H9 (cell line): ENCODE measurements at regions not wholly inside any gene's neighbourhood (a gene's known extent, or its start where the extent isn't known, plus 50 kb on each side); places are given as distances from the start of the nearest gene placed in this dataset.

Experiments
- DNase-seq: peaks from one replicate; pipeline ENCODE4 v3.0.0-alpha.2; 2017
- H2AFZ ChIP-seq: one replicate; pipeline ENCODE4 v1.6.1; 2013; ENCODE audit warnings: mild to moderate bottlenecking, low read length, control low read depth, moderate library complexity
- H2AK5ac ChIP-seq: 2 replicates; pipeline ENCODE4 v1.6.1; 2013; ENCODE audit warnings: low read length, control low read depth, mixed read lengths; ENCODE audit not compliant: insufficient read length
- H2BK120ac ChIP-seq: one replicate; pipeline ENCODE4 v1.6.1; 2013; ENCODE audit warnings: low read depth, mild to moderate bottlenecking, low read length, control low read depth, inconsistent platforms; ENCODE audit not compliant: poor library complexity, severe bottlenecking
- H2BK12ac ChIP-seq: 2 replicates; pipeline ENCODE4 v1.6.1; 2013; ENCODE audit warnings: low read length, control low read depth, mixed read lengths, low read depth; ENCODE audit not compliant: insufficient read length
- H2BK15ac ChIP-seq: 2 replicates; pipeline ENCODE4 v1.6.1; 2013; ENCODE audit warnings: low read depth, low read length, control low read depth
- H2BK20ac ChIP-seq: one replicate; pipeline ENCODE4 v1.6.1; 2013; ENCODE audit warnings: low read depth, mild to moderate bottlenecking, low read length, control low read depth, inconsistent platforms; ENCODE audit not compliant: poor library complexity, severe bottlenecking
- H2BK5ac ChIP-seq: 2 replicates; pipeline ENCODE4 v1.6.1; 2013; ENCODE audit warnings: low read length, control low read depth, mixed read lengths; ENCODE audit not compliant: insufficient read length
- H3K14ac ChIP-seq: 2 replicates; pipeline ENCODE4 v1.6.1; 2013; ENCODE audit warnings: low read length, control low read depth; ENCODE audit not compliant: insufficient read depth
- H3K18ac ChIP-seq: 2 replicates; pipeline ENCODE4 v1.6.1; 2013; ENCODE audit warnings: low read depth, mild to moderate bottlenecking, mixed read lengths, low read length, control low read depth; ENCODE audit not compliant: insufficient read length
- H3K23ac ChIP-seq: 2 replicates; pipeline ENCODE4 v1.6.1; 2013; ENCODE audit warnings: low read length, control low read depth, mixed read lengths, low read depth; ENCODE audit not compliant: insufficient read length
- H3K23me2 ChIP-seq: 2 replicates; pipeline ENCODE4 v1.6.1; 2013; ENCODE audit warnings: low read depth, mild to moderate bottlenecking, mixed read lengths, low read length, control low read depth; ENCODE audit not compliant: insufficient read length, poor library complexity, severe bottlenecking
- H3K27ac ChIP-seq: 2 replicates; pipeline ENCODE4 v1.5.1; 2013; ENCODE audit warnings: low read length, control low read depth, mixed read lengths, low read depth; ENCODE audit not compliant: insufficient read length
- H3K27me3 ChIP-seq: 2 replicates; pipeline ENCODE4 v1.6.1; 2013; ENCODE audit warnings: low read length, control low read depth, inconsistent platforms; ENCODE audit not compliant: insufficient read depth
- H3K4ac ChIP-seq: 2 replicates; pipeline ENCODE4 v1.6.1; 2013; ENCODE audit warnings: low read depth, mild to moderate bottlenecking, control low read depth, inconsistent platforms, low read length, moderate library complexity
- H3K4me1 ChIP-seq: 2 replicates; pipeline ENCODE4 v1.6.1; 2013; ENCODE audit warnings: low read length, control low read depth, inconsistent platforms; ENCODE audit not compliant: insufficient read depth
- H3K4me2 ChIP-seq: 2 replicates; pipeline ENCODE4 v1.6.1; 2013; ENCODE audit warnings: low read length, control low read depth, mixed read lengths; ENCODE audit not compliant: insufficient read length, insufficient read depth
- H3K56ac ChIP-seq: 2 replicates; pipeline ENCODE4 v1.6.1; 2013; ENCODE audit warnings: low read depth, mild to moderate bottlenecking, mixed read lengths, low read length, control low read depth; ENCODE audit not compliant: insufficient read length
- H3K79me1 ChIP-seq: 2 replicates; pipeline ENCODE4 v1.6.1; 2013; ENCODE audit warnings: low read depth, mild to moderate bottlenecking, moderate library complexity, low read length, control low read depth, inconsistent platforms; ENCODE audit not compliant: insufficient read depth, poor library complexity, severe bottlenecking
- H3K79me2 ChIP-seq: 2 replicates; pipeline ENCODE4 v1.6.1; 2013; ENCODE audit warnings: low read length, control low read depth, inconsistent platforms; ENCODE audit not compliant: insufficient read depth
- H3K9ac ChIP-seq: 2 replicates; pipeline ENCODE4 v1.6.1; 2013; ENCODE audit warnings: low read length, control low read depth, mixed read lengths; ENCODE audit not compliant: insufficient read length; ENCODE audit errors: extremely low read depth
- H3K9me3 ChIP-seq: one replicate; pipeline ENCODE4 v1.6.1; 2013; ENCODE audit warnings: low read depth, low read length, inconsistent platforms; ENCODE audit not compliant: control insufficient read depth
- H3T11ph ChIP-seq: one replicate; pipeline ENCODE4 v1.6.1; 2013; ENCODE audit warnings: mild to moderate bottlenecking, low read length, control low read depth, inconsistent platforms
- H4K20me1 ChIP-seq: one replicate; pipeline ENCODE4 v1.6.1; 2013; ENCODE audit not compliant: control insufficient read depth, insufficient read length, insufficient read depth
- H4K5ac ChIP-seq: 2 replicates; pipeline ENCODE4 v1.6.1; 2013; ENCODE audit warnings: low read depth, mild to moderate bottlenecking, mixed read lengths, low read length, control low read depth; ENCODE audit not compliant: insufficient read length
- H4K8ac ChIP-seq: replicated peaks from 2 replicates; pipeline ENCODE4 v1.6.1; 2013; ENCODE audit warnings: low read length, control low read depth, mixed read lengths, low read depth; ENCODE audit not compliant: insufficient read length
- H4K91ac ChIP-seq: 2 replicates; pipeline ENCODE4 v1.6.1; 2013; ENCODE audit warnings: low read depth, mild to moderate bottlenecking, moderate library complexity, mixed read lengths, low read length, control low read depth; ENCODE audit not compliant: insufficient read length
- H3K27ac Mint-ChIP-seq, 3 experiments: 2 replicates in 2 of 3; 3 replicates in 1 of 3; pipeline ENCODE4 v1.8.0; 2020 to 2021; ENCODE audit warnings: mixed read lengths in 3 of 3, mild to moderate bottlenecking in 1 of 3, moderate library complexity in 1 of 3
- H3K27me3 Mint-ChIP-seq: 2 replicates; pipeline ENCODE4 v1.8.0; 2021; ENCODE audit warnings: low read depth, mild to moderate bottlenecking, moderate library complexity, mixed read lengths
- H3K36me3 Mint-ChIP-seq, 3 experiments: 2 replicates in 2 of 3; 3 replicates in 1 of 3; pipeline ENCODE4 v1.8.0; 2020 to 2021; ENCODE audit warnings: low read depth in 3 of 3, mixed read lengths in 3 of 3; ENCODE audit not compliant: insufficient read depth in 1 of 3
- H3K4me1 Mint-ChIP-seq, 2 experiments: 2 replicates each; pipeline ENCODE4 v1.8.0; 2020; ENCODE audit warnings: mixed read lengths in 2 of 2
- H3K4me3 Mint-ChIP-seq, 2 experiments: 2 replicates in 1 of 2; 3 replicates in 1 of 2; pipeline ENCODE4 v1.8.0; 2020 to 2021; ENCODE audit warnings: mild to moderate bottlenecking in 2 of 2, mixed read lengths in 2 of 2, moderate library complexity in 1 of 2
- H3K9me3 Mint-ChIP-seq, 2 experiments: 2 replicates in 1 of 2; 3 replicates in 1 of 2; pipeline ENCODE4 v1.8.0; 2020; ENCODE audit warnings: mild to moderate bottlenecking in 2 of 2, mixed read lengths in 2 of 2, moderate library complexity in 1 of 2
- CTCF ChIP-seq: fragments of 200-600 bp; sonication (generic); conservative IDR thresholded peaks from 3 replicates; pipeline ENCODE4 v1.8.0; 2021; ENCODE audit warnings: antibody characterized with exemption, mild to moderate bottlenecking
- WGBS: extraction: QIAGEN DNeasy Blood & Tissue Kit; methylation state at CpG from one replicate; pipeline ENCODE4 v1.1.7; 2013; ENCODE audit warnings: missing lambda C conversion rate, low lambda C conversion rate, mixed read lengths; ENCODE audit not compliant: insufficient read length; ENCODE audit errors: extremely low coverage; 5-methylcytosine and 5-hydroxymethylcytosine counted together

- H4K91ac ChIP-seq = no peak overlapping the region
- no peaks in the 10 kb centered on the region for H3K9me3 ChIP-seq
- no peaks in the 10 kb centered on the region for H3K27me3 ChIP-seq
- H3K27ac ChIP-seq = no peak overlapping the region
- TF ChIP-seq CTCF = no peak
- H3K14ac ChIP-seq = no peak overlapping the region
- Mint-ChIP-seq H3K27ac (no peak overlapping the region), H3K4me3 (no peak overlapping the region), H3K36me3 (peaks cover 3 to 19% (median 6%) of the 10 kb centered on the region in 3 experiments; a peak in 4 of 7 replicates), H3K4me1 (no peaks in the 10 kb centered on the region), H3K9me3 (peaks cover 29 to 38% of the 10 kb centered on the region in 2 experiments), H3K27me3 (no peaks in the 10 kb centered on the region; the same call in 1 of the 2 replicates)
- H3K56ac ChIP-seq = no peak overlapping the region
- H3K23me2 ChIP-seq = no peaks in the 10 kb centered on the region
- H3K18ac ChIP-seq = no peak overlapping the region
- H2AK5ac ChIP-seq = no peak overlapping the region
- no peak overlapping the region for H3K23ac ChIP-seq
- no peak overlapping the region for H2BK5ac ChIP-seq
- no peaks in the 10 kb centered on the region for H3K79me1 ChIP-seq
- no peak overlapping the region for H3K4me2 ChIP-seq
- DNase-seq = no peak
- no peak overlapping the region for H2BK15ac ChIP-seq
- no peak overlapping the region for H2BK120ac ChIP-seq
- no peaks in the 10 kb centered on the region for H3K79me2 ChIP-seq
- H4K8ac ChIP-seq = no peak overlapping the region
- H4K20me1 ChIP-seq = no peaks in the 10 kb centered on the region
- no peak overlapping the region for H3K9ac ChIP-seq
- H4K5ac ChIP-seq = no peak overlapping the region
- no peak overlapping the region for H2BK20ac ChIP-seq
- H3T11ph ChIP-seq = no peak overlapping the region
- no peaks in the 10 kb centered on the region for H3K4me1 ChIP-seq
- H2BK12ac ChIP-seq = no peak overlapping the region
- no peak overlapping the region for H2AFZ ChIP-seq
- whole genome bisulfite sequencing = no CpG with 5 or more reads among the region's 1 CpG
- H3K4ac ChIP-seq = no peak overlapping the region
Observed at GRCh38 chr3:101061312-101061711, 68.1 kb upstream of the ABI3BP start.
